H1 (cell line): ENCODE measurements at regions not wholly inside any gene's neighbourhood (a gene's known extent, or its start where the extent isn't known, plus 50 kb on each side); places are given as distances from the start of the nearest gene placed in this dataset.

ENCODE experiments used
- TF ChIP-seq, protein P1 (sequence below): fragments of 300-600 bp; sonication (generic); IDR thresholded peaks from 2 replicates; pipeline ENCODE4 v1.7.1; 2012; ENCODE audit warnings: low read length, moderate library complexity, mild to moderate bottlenecking, inconsistent platforms; ENCODE audit not compliant: insufficient replicate concordance

DNA sequence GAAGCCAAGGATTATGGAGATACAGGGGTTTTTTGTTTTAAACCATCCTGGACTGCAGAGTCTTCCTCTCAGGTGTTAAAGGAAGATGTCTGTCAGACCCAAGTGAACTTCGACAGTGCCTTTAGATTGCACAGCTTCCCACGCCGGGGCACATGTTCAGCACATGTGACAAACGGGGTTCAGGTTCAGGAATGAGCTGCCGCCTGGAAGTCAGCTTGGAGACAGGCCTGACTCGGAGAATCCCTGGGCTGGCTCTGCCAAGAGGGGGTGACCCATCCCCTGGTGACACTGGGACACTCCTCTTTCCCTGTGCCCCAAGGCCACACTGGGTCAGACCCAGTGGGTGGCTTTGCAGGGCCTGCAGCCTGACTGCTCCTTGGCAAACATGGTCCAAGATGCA lies 359.3 kb upstream of the SALL3 start (continued):
- TF ChIP-seq, protein P1, sequence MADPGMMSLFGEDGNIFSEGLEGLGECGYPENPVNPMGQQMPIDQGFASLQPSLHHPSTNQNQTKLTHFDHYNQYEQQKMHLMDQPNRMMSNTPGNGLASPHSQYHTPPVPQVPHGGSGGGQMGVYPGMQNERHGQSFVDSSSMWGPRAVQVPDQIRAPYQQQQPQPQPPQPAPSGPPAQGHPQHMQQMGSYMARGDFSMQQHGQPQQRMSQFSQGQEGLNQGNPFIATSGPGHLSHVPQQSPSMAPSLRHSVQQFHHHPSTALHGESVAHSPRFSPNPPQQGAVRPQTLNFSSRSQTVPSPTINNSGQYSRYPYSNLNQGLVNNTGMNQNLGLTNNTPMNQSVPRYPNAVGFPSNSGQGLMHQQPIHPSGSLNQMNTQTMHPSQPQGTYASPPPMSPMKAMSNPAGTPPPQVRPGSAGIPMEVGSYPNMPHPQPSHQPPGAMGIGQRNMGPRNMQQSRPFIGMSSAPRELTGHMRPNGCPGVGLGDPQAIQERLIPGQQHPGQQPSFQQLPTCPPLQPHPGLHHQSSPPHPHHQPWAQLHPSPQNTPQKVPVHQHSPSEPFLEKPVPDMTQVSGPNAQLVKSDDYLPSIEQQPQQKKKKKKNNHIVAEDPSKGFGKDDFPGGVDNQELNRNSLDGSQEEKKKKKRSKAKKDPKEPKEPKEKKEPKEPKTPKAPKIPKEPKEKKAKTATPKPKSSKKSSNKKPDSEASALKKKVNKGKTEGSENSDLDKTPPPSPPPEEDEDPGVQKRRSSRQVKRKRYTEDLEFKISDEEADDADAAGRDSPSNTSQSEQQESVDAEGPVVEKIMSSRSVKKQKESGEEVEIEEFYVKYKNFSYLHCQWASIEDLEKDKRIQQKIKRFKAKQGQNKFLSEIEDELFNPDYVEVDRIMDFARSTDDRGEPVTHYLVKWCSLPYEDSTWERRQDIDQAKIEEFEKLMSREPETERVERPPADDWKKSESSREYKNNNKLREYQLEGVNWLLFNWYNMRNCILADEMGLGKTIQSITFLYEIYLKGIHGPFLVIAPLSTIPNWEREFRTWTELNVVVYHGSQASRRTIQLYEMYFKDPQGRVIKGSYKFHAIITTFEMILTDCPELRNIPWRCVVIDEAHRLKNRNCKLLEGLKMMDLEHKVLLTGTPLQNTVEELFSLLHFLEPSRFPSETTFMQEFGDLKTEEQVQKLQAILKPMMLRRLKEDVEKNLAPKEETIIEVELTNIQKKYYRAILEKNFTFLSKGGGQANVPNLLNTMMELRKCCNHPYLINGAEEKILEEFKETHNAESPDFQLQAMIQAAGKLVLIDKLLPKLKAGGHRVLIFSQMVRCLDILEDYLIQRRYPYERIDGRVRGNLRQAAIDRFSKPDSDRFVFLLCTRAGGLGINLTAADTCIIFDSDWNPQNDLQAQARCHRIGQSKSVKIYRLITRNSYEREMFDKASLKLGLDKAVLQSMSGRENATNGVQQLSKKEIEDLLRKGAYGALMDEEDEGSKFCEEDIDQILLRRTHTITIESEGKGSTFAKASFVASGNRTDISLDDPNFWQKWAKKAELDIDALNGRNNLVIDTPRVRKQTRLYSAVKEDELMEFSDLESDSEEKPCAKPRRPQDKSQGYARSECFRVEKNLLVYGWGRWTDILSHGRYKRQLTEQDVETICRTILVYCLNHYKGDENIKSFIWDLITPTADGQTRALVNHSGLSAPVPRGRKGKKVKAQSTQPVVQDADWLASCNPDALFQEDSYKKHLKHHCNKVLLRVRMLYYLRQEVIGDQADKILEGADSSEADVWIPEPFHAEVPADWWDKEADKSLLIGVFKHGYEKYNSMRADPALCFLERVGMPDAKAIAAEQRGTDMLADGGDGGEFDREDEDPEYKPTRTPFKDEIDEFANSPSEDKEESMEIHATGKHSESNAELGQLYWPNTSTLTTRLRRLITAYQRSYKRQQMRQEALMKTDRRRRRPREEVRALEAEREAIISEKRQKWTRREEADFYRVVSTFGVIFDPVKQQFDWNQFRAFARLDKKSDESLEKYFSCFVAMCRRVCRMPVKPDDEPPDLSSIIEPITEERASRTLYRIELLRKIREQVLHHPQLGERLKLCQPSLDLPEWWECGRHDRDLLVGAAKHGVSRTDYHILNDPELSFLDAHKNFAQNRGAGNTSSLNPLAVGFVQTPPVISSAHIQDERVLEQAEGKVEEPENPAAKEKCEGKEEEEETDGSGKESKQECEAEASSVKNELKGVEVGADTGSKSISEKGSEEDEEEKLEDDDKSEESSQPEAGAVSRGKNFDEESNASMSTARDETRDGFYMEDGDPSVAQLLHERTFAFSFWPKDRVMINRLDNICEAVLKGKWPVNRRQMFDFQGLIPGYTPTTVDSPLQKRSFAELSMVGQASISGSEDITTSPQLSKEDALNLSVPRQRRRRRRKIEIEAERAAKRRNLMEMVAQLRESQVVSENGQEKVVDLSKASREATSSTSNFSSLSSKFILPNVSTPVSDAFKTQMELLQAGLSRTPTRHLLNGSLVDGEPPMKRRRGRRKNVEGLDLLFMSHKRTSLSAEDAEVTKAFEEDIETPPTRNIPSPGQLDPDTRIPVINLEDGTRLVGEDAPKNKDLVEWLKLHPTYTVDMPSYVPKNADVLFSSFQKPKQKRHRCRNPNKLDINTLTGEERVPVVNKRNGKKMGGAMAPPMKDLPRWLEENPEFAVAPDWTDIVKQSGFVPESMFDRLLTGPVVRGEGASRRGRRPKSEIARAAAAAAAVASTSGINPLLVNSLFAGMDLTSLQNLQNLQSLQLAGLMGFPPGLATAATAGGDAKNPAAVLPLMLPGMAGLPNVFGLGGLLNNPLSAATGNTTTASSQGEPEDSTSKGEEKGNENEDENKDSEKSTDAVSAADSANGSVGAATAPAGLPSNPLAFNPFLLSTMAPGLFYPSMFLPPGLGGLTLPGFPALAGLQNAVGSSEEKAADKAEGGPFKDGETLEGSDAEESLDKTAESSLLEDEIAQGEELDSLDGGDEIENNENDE, result no peak
